Erythroblast (primary cell): ENCODE measurements at regions not wholly inside any gene's neighbourhood (a gene's known extent, or its start where the extent isn't known, plus 50 kb on each side); places are given as distances from the start of the nearest gene placed in this dataset.

Experiments used
- GATA1 ChIP-seq: IDR thresholded peaks from 2 replicates; pipeline ENCODE4 v1.6.1; 2011; ENCODE audit warnings: low read depth, mild to moderate bottlenecking, control low read depth, low read length, moderate library complexity
- POLR2A ChIP-seq: IDR thresholded peaks from 2 replicates; pipeline ENCODE4 v1.6.1; 2011; ENCODE audit warnings: mild to moderate bottlenecking, low read length

DNA sequence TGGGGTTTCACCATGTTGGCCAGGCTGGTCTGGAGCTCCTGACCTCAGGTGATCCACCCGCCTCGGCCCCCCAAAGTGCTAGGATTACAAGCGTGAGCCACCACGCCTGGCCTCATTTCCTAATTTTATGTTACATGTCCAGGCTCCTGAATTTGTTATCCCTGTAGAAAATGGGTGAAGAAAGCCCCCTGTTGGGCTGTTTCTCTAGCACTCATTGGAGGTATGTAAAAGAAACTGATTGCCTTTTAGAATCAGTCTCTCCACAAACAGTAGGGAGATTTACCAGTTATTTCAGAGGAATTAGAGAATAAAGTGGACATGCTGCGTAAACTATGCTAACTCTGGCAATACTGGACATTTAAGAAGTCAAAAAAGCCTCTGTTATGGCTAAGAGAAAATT lies 364.1 kb upstream of the TBL1XR1 start:
- TF ChIP-seq POLR2A (no peak), GATA1 (no peak)
